ENCODE measurements at regions not wholly inside any gene's neighbourhood (a gene's known extent, or its start where the extent isn't known, plus 50 kb on each side); places are given as distances from the start of the nearest gene placed in this dataset.

DNA sequence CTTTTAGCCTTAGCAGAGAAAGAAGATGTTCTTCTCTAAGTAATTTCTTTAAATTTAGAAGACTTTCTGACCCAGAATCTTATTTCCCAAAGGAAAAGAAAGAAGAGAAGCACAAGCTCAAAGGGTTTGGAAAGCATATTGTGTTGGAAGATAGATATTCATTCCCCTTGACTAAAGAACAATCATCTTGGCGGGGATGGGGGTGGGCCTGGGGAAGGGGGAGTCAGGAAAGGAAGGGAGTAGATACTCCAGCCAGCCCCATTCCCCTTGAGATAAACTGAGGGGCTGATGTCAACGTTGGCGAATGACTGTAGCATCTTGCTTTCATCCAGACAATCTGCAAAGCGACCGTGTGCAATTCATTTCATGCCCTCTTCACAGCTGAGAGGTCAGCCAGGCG is 66.5 kb upstream of the SIPA1L2 start:
- Histone ChIP-seq H3K27ac (no peak overlapping the region), H3K36me3 (no peaks in the 10 kb centered on the region), H3K4me1 (ENCODE audit: control insufficient read depth in 1 of 2, low read depth in 2 of 2) (no peaks in the 10 kb centered on the region), H3K27me3 (replicated peaks; ENCODE audit: insufficient read depth) (no peaks in the 10 kb centered on the region), H3K9me3 (no peaks in the 10 kb centered on the region), H3K4me3 (no peak overlapping the region)
- TF ChIP-seq, protein P1, sequence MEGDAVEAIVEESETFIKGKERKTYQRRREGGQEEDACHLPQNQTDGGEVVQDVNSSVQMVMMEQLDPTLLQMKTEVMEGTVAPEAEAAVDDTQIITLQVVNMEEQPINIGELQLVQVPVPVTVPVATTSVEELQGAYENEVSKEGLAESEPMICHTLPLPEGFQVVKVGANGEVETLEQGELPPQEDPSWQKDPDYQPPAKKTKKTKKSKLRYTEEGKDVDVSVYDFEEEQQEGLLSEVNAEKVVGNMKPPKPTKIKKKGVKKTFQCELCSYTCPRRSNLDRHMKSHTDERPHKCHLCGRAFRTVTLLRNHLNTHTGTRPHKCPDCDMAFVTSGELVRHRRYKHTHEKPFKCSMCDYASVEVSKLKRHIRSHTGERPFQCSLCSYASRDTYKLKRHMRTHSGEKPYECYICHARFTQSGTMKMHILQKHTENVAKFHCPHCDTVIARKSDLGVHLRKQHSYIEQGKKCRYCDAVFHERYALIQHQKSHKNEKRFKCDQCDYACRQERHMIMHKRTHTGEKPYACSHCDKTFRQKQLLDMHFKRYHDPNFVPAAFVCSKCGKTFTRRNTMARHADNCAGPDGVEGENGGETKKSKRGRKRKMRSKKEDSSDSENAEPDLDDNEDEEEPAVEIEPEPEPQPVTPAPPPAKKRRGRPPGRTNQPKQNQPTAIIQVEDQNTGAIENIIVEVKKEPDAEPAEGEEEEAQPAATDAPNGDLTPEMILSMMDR (IDR thresholded peaks at IDR 0.05) = no peak
- no peak for ATAC-seq (ENCODE audit: insufficient number of reproducible peaks, low FRiP score, low read depth)
- DNase-seq (ENCODE audit: low spot score) = no peak

GRCh38 chr1:232697187-232697822 is 67.4 kb upstream of the SIPA1L2 start:
- TF ChIP-seq, protein P1 (IDR thresholded peaks at IDR 0.05) = no peak
- no peak for DNase-seq (ENCODE audit: low spot score)

DNA sequence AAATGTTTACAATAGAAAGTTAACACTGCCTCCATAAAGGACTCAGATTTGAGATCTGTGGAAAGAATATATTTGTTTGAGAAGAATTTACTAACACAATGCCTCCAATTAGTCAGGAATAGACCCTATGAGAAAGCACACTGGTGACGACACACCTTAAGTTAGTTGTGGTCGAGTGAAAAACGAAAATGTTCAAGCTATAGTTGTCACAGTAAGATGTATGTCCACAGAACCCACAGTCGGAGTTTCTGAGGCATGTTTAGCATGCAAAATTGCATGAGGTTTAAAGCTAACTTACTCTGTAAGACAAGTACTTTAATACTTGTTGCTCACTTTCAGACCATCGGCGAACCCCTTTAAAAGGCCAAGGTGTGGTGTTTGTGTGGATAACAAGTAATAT is 69.9 kb upstream of the SIPA1L2 start:
- H3K4me1 ChIP-seq (ENCODE audit: control insufficient read depth in 1 of 2, low read depth in 2 of 2) = no peaks in the 10 kb centered on the region
- H3K9me3 ChIP-seq = no peaks in the 10 kb centered on the region
- H3K27me3 ChIP-seq (replicated peaks; ENCODE audit: insufficient read depth) = no peaks in the 10 kb centered on the region
- TF ChIP-seq, protein P1 (IDR thresholded peaks at IDR 0.05) = no peak
- H3K27ac ChIP-seq = no peak overlapping the region
- no peak overlapping the region for H3K4me3 ChIP-seq
- no peak for DNase-seq (ENCODE audit: low spot score)
- H3K36me3 ChIP-seq = no peaks in the 10 kb centered on the region
- ATAC-seq (ENCODE audit: insufficient number of reproducible peaks, low FRiP score, low read depth) = no peak

More at GRCh38 chr1:232697187-232697822, 67.4 kb upstream of the SIPA1L2 start:
- H3K36me3 ChIP-seq = no peaks in the 10 kb centered on the region
- H3K4me3 ChIP-seq = no peak overlapping the region
- no peaks in the 10 kb centered on the region for H3K27me3 ChIP-seq (replicated peaks; ENCODE audit: insufficient read depth)
- no peaks in the 10 kb centered on the region for H3K4me1 ChIP-seq (ENCODE audit: control insufficient read depth in 1 of 2, low read depth in 2 of 2)
- no peak for ATAC-seq (ENCODE audit: insufficient number of reproducible peaks, low FRiP score, low read depth)
- no peaks in the 10 kb centered on the region for H3K9me3 ChIP-seq
- no peak overlapping the region for H3K27ac ChIP-seq

- ATAC-seq (ENCODE audit: insufficient number of reproducible peaks, low FRiP score, low read depth) = no peak
- H3K4me3 ChIP-seq = no peak overlapping the region
- H3K9me3 ChIP-seq = no peaks in the 10 kb centered on the region
- no peak overlapping the region for H3K27ac ChIP-seq
- H3K36me3 ChIP-seq = no peaks in the 10 kb centered on the region
- TF ChIP-seq, protein P1 (IDR thresholded peaks at IDR 0.05) = no peak
- no peak for DNase-seq (ENCODE audit: low spot score)
- no peaks in the 10 kb centered on the region for H3K27me3 ChIP-seq (replicated peaks; ENCODE audit: insufficient read depth)
- H3K4me1 ChIP-seq (ENCODE audit: control insufficient read depth in 1 of 2, low read depth in 2 of 2) = no peaks in the 10 kb centered on the region
Measured at GRCh38 chr1:232702911-232703310, 73.0 kb upstream of the SIPA1L2 start.

DNA sequence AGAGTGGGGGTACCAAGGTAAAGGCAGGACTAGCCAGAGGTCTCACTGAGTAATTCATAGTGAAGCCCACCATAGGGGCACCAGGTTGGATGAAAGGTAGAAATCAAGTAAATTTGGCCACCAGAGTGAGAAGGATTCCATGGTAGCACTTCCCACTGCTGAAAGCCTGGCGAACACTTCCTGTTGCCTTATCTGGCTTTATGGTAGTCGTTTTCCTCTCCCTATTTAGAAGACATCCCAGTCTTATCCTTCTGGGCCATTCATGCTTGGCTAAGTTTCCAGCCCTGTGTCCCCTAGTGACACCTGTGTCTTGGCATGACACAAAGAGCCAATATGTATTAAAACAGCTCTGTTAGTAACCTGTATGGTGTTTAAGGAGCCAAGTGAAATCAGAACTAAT is 74.3 kb upstream of the SIPA1L2 start:
- ATAC-seq (ENCODE audit: insufficient number of reproducible peaks, low FRiP score, low read depth) (no peak), DNase-seq (ENCODE audit: low spot score) (no peak)
- Histone ChIP-seq H3K4me1 (ENCODE audit: control insufficient read depth in 1 of 2, low read depth in 2 of 2) (no peaks in the 10 kb centered on the region), H3K9me3 (no peaks in the 10 kb centered on the region), H3K27ac (no peak overlapping the region), H3K36me3 (no peaks in the 10 kb centered on the region), H3K27me3 (replicated peaks; ENCODE audit: insufficient read depth) (no peaks in the 10 kb centered on the region), H3K4me3 (no peak overlapping the region)
- TF ChIP-seq, protein P1 (IDR thresholded peaks at IDR 0.05) = no peak
